ENCODE measurements at regions not wholly inside any gene's neighbourhood (a gene's known extent, or its start where the extent isn't known, plus 50 kb on each side); places are given as distances from the start of the nearest gene placed in this dataset.
A peak's percentile ranks its signal among the peaks of the same experiment; 100 is the strongest.
"Not testable (repeated sequence)": the region's sequence is repeated elsewhere in the genome, so short reads cannot be mapped to it uniquely, and the experiment has no call there.

DNA sequence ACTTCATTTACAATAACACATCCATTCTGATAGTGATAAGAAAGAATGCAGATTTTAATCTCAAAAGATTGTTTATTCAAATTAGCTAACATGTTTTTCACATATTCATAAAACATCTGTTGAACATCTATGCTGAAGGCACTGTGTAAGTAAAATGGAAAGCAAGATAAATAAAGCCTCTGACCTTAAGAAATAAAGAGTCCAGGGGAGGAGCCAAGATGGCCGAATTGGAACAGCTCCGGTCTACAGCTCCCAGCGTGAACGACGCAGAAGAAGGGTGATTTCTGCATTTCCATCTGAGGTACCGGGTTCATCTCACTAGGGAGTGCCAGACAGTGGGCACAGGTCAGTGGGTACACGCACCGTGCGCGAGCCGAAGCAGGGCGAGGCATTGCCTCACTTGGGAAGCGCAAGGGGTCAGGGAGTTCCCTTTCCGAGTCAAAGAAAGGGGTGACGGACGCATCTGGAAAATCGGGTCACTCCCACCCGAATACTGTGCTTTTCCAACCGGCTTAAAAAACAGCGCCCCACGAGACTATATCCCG lies 336.5 kb downstream of the CETN3 start:
- H3K4me1 ChIP-seq (ENCODE audit: control insufficient read depth, insufficient read depth, low read length, unreplicated experiment); H2AFZ ChIP-seq (ENCODE audit: low read length, unreplicated experiment); H3K27me3 ChIP-seq (ENCODE audit: insufficient read depth, low read length); H3K27ac ChIP-seq (ENCODE audit: low read depth, low read length); H3K4me3 ChIP-seq (ENCODE audit: low read depth, low read length); H3K79me2 ChIP-seq (ENCODE audit: control insufficient read depth, insufficient read depth, low read length, unreplicated experiment); H3K36me3 ChIP-seq (ENCODE audit: insufficient read depth, low read length): not testable (repeated sequence)

GRCh38 chr5:90071656-90072055 lies 337.9 kb downstream of the CETN3 start:
- Histone ChIP-seq H3K27ac (ENCODE audit: low read depth, low read length) (no peak overlapping the region), H3K4me3 (ENCODE audit: low read depth, low read length) (no peak overlapping the region), H3K79me2 (ENCODE audit: control insufficient read depth, insufficient read depth, low read length, unreplicated experiment) (no peaks in the 10 kb centered on the region), H2AFZ (ENCODE audit: low read length, unreplicated experiment) (no peak overlapping the region), H3K36me3 (ENCODE audit: insufficient read depth, low read length) (no peaks in the 10 kb centered on the region), H3K4me1 (ENCODE audit: control insufficient read depth, insufficient read depth, low read length, unreplicated experiment) (no peaks in the 10 kb centered on the region), H3K27me3 (ENCODE audit: insufficient read depth, low read length) (no peaks in the 10 kb centered on the region)

DNA sequence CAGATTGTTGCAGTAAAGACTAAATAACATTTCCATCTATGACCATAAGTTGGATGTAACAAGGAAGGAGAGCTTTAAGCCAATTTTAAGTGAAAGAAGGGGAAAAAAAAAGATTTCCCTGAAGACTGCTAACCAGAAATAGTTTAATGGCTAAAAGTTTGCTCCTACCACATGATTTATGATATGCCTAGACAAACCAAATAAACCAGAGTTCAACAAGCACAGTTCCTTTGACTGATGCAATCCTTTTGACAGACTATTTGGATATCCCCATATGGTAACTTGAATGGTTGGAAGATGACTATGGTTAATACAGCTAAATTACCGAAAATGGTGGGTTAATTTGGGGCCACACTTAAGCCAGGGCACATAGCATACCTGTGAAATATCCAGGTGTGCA lies 338.5 kb downstream of the CETN3 start:
- Histone ChIP-seq H3K27ac (ENCODE audit: low read depth, low read length) (no peak overlapping the region), H2AFZ (ENCODE audit: low read length, unreplicated experiment) (no peak overlapping the region), H3K4me3 (ENCODE audit: low read depth, low read length) (no peak overlapping the region), H3K79me2 (ENCODE audit: control insufficient read depth, insufficient read depth, low read length, unreplicated experiment) (no peaks in the 10 kb centered on the region), H3K36me3 (ENCODE audit: insufficient read depth, low read length) (no peaks in the 10 kb centered on the region), H3K27me3 (ENCODE audit: insufficient read depth, low read length) (no peaks in the 10 kb centered on the region), H3K4me1 (ENCODE audit: control insufficient read depth, insufficient read depth, low read length, unreplicated experiment) (no peaks in the 10 kb centered on the region)

DNA sequence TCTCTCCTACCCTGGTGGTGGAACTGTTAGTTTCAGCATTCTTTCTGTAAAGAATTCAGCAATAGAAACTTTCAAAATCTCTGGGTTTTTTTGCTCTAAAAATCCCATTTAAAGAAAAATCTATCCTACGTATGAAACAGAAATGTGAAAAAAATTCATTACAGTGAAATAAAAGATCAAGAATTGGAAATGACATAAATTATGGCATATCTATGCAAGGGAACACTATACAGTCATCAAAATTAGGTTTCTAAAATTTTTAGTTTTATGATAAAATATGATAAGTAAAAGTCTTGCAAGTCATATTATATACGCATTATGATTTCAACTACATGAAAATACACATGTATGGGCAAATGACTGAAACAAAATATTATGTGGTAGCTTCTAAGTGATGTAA lies 342.6 kb downstream of the CETN3 start:
- H3K79me2 ChIP-seq (ENCODE audit: control insufficient read depth, insufficient read depth, low read length, unreplicated experiment), result no peaks in the 10 kb centered on the region

DNA sequence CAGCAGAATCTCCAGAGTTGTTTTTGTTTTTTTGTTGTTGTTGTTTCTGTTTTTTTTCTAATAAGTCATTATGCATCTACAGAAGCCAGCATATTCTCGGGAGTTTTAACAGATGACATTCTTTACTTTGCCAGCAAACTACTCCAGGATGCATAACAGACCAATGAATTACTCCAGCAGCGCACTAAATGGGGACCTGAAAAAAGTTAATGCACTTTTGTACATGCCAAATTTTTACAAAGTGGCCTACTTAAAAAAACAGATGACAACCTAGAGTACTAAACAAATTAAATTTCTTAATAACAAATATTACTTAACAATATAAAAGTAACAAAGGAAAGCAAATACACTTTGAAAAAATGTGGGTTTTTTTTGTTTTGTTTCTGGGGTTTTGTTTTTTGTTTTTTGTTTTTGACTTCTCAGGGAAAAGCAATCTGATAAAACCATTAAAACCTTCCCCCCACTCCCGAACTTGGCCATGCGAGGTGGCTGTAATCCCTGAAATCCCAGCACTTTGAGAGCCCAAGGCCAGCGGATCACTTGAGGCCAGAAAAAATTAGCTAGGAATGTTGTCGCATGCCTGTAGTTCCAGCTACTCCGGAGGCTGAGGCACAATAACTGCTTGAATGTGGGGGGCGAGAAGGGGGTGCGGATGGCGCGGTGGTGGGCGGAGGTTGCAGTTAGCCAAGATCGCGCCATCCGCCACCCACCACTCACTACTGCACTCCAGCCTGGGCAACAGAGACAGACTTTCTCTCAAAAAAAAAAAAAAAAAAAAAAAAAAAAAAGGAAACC lies 352.4 kb downstream of the CETN3 start:
- H3K79me2 ChIP-seq (ENCODE audit: control insufficient read depth, insufficient read depth, low read length, unreplicated experiment), result no peaks in the 10 kb centered on the region
- H3K4me1 ChIP-seq (ENCODE audit: control insufficient read depth, insufficient read depth, low read length, unreplicated experiment), result peaks cover 18% of the 10 kb centered on the region
- no peak overlapping the region for H2AFZ ChIP-seq (ENCODE audit: low read length, unreplicated experiment)
- no peak overlapping the region for H3K4me3 ChIP-seq (ENCODE audit: low read depth, low read length)
- H3K36me3 ChIP-seq (ENCODE audit: insufficient read depth, low read length), result no peaks in the 10 kb centered on the region
- H3K27ac ChIP-seq (ENCODE audit: low read depth, low read length), result no peak overlapping the region
- H3K27me3 ChIP-seq (ENCODE audit: insufficient read depth, low read length), result no peaks in the 10 kb centered on the region

More for the DNA sequence above, 342.6 kb downstream of the CETN3 start:
- no peaks in the 10 kb centered on the region for H3K27me3 ChIP-seq (ENCODE audit: insufficient read depth, low read length)
- no peak overlapping the region for H3K27ac ChIP-seq (ENCODE audit: low read depth, low read length)
- H3K36me3 ChIP-seq (ENCODE audit: insufficient read depth, low read length), result no peaks in the 10 kb centered on the region
- no peak overlapping the region for H2AFZ ChIP-seq (ENCODE audit: low read length, unreplicated experiment)
- no peaks in the 10 kb centered on the region for H3K4me1 ChIP-seq (ENCODE audit: control insufficient read depth, insufficient read depth, low read length, unreplicated experiment)
- no peak overlapping the region for H3K4me3 ChIP-seq (ENCODE audit: low read depth, low read length)

GRCh38 chr5:90055831-90056328 lies 353.7 kb downstream of the CETN3 start:
- Histone ChIP-seq H3K4me3 (ENCODE audit: low read depth, low read length) (no peak overlapping the region), H3K27me3 (ENCODE audit: insufficient read depth, low read length) (no peaks in the 10 kb centered on the region), H2AFZ (ENCODE audit: low read length, unreplicated experiment) (peak overlapping the region; percentile 42), H3K36me3 (ENCODE audit: insufficient read depth, low read length) (no peaks in the 10 kb centered on the region), H3K4me1 (ENCODE audit: control insufficient read depth, insufficient read depth, low read length, unreplicated experiment) (peaks cover 18% of the 10 kb centered on the region), H3K27ac (ENCODE audit: low read depth, low read length) (peak overlapping the region; percentile 4; the same call in 1 of the 2 replicates), H3K79me2 (ENCODE audit: control insufficient read depth, insufficient read depth, low read length, unreplicated experiment) (no peaks in the 10 kb centered on the region)

DNA sequence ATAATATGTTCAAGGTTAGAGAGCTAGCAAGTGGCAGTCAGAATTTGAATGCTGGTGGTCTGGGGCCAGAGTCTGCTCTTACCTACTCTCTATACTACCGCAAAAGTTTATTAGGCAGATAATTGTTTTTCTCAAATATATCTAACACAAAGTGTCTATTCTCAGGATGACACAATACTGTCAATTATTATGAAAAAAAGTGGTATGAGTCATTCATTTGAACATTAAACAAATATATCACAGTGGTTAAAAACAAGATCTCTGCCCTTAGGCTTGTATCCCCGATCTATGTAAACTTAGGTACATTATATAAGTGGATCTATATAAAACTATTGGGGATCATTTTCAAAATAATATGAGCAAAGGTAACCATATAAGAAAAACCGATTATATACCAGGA lies 354.9 kb downstream of the CETN3 start:
- H3K4me1 ChIP-seq (ENCODE audit: control insufficient read depth, insufficient read depth, low read length, unreplicated experiment), result peaks cover 18% of the 10 kb centered on the region
- H2AFZ ChIP-seq (ENCODE audit: low read length, unreplicated experiment), result no peak overlapping the region
- H3K36me3 ChIP-seq (ENCODE audit: insufficient read depth, low read length), result no peaks in the 10 kb centered on the region
- no peaks in the 10 kb centered on the region for H3K79me2 ChIP-seq (ENCODE audit: control insufficient read depth, insufficient read depth, low read length, unreplicated experiment)
- H3K27ac ChIP-seq (ENCODE audit: low read depth, low read length), result no peak overlapping the region
- no peak overlapping the region for H3K4me3 ChIP-seq (ENCODE audit: low read depth, low read length)
- H3K27me3 ChIP-seq (ENCODE audit: insufficient read depth, low read length), result no peaks in the 10 kb centered on the region

- Histone ChIP-seq H3K79me2 (ENCODE audit: control insufficient read depth, insufficient read depth, low read length, unreplicated experiment) (no peaks in the 10 kb centered on the region), H2AFZ (ENCODE audit: low read length, unreplicated experiment) (no peak overlapping the region), H3K36me3 (ENCODE audit: insufficient read depth, low read length) (no peaks in the 10 kb centered on the region), H3K4me1 (ENCODE audit: control insufficient read depth, insufficient read depth, low read length, unreplicated experiment) (peaks cover 18% of the 10 kb centered on the region), H3K4me3 (ENCODE audit: low read depth, low read length) (no peak overlapping the region), H3K27me3 (ENCODE audit: insufficient read depth, low read length) (no peaks in the 10 kb centered on the region), H3K27ac (ENCODE audit: low read depth, low read length) (no peak overlapping the region)
Observed at GRCh38 chr5:90051756-90052155, 357.8 kb downstream of the CETN3 start.

DNA sequence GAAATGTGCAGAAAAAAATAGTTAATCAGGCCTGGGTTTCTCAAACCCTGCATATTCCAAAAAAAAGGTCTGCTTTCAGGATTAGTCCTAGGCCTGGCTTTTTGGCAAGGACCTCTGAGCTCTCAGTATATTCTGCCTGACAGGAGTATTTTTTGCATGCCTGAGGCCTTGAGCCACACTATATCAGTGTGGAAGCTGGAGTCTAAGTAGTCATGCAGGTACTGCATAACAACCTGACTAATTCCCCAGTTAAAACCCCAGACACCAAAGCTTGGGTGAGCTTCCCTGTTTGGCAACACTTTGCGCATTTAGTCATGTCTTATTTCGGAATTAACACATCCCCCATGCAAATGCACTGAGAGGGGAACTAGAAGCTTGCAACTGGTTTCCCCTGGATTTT lies 359.5 kb downstream of the CETN3 start:
- H3K4me3 ChIP-seq (ENCODE audit: low read depth, low read length), result no peak overlapping the region
- H3K4me1 ChIP-seq (ENCODE audit: control insufficient read depth, insufficient read depth, low read length, unreplicated experiment), result peaks cover 8% of the 10 kb centered on the region
- no peaks in the 10 kb centered on the region for H3K36me3 ChIP-seq (ENCODE audit: insufficient read depth, low read length)
- no peaks in the 10 kb centered on the region for H3K79me2 ChIP-seq (ENCODE audit: control insufficient read depth, insufficient read depth, low read length, unreplicated experiment)
- H3K27me3 ChIP-seq (ENCODE audit: insufficient read depth, low read length), result no peaks in the 10 kb centered on the region
- no peak overlapping the region for H2AFZ ChIP-seq (ENCODE audit: low read length, unreplicated experiment)
- H3K27ac ChIP-seq (ENCODE audit: low read depth, low read length), result no peak overlapping the region

- Histone ChIP-seq H3K36me3 (ENCODE audit: insufficient read depth, low read length) (no peaks in the 10 kb centered on the region), H3K27me3 (ENCODE audit: insufficient read depth, low read length) (no peaks in the 10 kb centered on the region), H3K27ac (ENCODE audit: low read depth, low read length) (no peak overlapping the region)
Observed at GRCh38 chr5:90047113-90047512, 362.4 kb downstream of the CETN3 start.

GRCh38 chr5:90040082-90040481 lies 369.5 kb downstream of the CETN3 start:
- H3K27ac ChIP-seq (ENCODE audit: low read depth, low read length), result not testable (repeated sequence)

More at GRCh38 chr5:90047113-90047512, 362.4 kb downstream of the CETN3 start:
- Histone ChIP-seq H3K4me3 (ENCODE audit: low read depth, low read length) (no peak overlapping the region), H3K79me2 (ENCODE audit: control insufficient read depth, insufficient read depth, low read length, unreplicated experiment) (no peaks in the 10 kb centered on the region), H2AFZ (ENCODE audit: low read length, unreplicated experiment) (no peak overlapping the region), H3K4me1 (ENCODE audit: control insufficient read depth, insufficient read depth, low read length, unreplicated experiment) (no peaks in the 10 kb centered on the region)

More at GRCh38 chr5:90040082-90040481, 369.5 kb downstream of the CETN3 start:
- H2AFZ ChIP-seq (ENCODE audit: low read length, unreplicated experiment); H3K4me3 ChIP-seq (ENCODE audit: low read depth, low read length); H3K79me2 ChIP-seq (ENCODE audit: control insufficient read depth, insufficient read depth, low read length, unreplicated experiment); H3K4me1 ChIP-seq (ENCODE audit: control insufficient read depth, insufficient read depth, low read length, unreplicated experiment); H3K27me3 ChIP-seq (ENCODE audit: insufficient read depth, low read length); H3K36me3 ChIP-seq (ENCODE audit: insufficient read depth, low read length): not testable (repeated sequence)
